ENCODE measurements at regions not wholly inside any gene's neighbourhood (a gene's known extent, or its start where the extent isn't known, plus 50 kb on each side); places are given as distances from the start of the nearest gene placed in this dataset.
"Not testable (repeated sequence)": the region's sequence is repeated elsewhere in the genome, so short reads cannot be mapped to it uniquely, and the experiment has no call there.

DNA sequence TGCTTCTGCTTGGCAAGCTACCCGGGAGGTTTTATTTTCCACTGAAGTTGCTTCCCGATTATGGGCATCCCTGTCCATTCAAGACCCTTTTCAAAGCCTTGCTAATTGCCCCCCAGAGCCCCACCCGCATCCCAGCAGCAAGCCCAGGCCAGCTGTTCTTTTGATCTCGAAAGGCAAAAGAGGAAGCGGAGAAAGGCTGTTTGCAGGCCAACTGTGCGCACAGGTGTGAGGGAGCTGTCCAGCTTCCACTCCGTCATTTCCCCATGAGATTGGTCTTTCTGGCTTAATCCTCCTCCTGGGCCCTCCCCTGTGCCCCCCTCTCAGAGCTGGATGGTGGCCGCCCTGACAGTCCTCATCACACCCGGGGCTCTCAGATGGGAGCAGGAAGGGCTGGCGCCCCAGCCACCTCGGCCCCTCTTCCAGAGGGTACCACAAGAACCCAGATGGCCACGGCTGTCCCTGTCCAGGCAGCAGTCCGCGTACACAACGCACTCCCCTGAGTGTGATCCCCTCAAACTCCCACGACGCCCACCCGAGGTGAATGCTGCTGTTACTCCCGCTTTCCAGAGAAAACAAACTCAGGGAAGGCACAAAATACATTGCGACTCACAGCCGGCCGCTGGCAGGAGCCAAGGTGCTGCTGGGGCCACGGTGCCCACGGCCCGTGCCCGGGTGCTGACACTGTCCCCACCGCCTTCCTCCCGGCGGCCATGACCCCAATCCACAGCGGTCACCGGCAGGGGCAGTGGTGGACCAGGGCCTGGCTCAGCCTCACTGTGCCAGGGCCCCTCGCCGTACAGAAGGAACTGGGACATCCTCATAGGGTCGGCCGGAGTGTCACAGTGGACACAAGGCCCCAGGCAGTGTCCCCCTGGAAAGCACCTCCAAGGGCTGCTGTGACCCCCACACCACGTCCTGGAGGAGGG, 121.9 kb downstream of the CRYAA start:
- no peak for FAIRE-seq
- DNase-seq (ENCODE audit: low spot score): no peak

DNA sequence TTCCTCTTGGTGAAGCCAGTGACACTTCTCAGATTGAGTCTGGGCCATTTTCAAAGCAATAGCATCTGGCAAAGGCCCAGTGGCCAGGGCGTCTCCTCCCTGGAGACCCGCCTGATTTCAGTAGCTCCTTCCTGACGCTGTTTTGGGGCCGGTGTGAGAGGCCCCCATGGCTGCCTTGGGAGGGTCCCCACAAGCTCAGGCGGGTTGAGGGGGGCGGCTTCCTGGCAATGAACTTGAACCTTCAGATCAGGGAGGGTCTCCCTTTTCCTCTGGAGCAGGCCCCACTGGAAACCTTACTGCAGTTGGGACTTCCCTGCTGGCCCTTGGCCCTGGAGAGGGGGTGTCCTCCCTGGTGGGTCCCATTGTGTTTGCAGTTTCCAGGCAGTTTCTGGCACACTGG, 121.2 kb downstream of the CRYAA start:
- FAIRE-seq (no peak), DNase-seq (ENCODE audit: low spot score) (no peak)

DNA sequence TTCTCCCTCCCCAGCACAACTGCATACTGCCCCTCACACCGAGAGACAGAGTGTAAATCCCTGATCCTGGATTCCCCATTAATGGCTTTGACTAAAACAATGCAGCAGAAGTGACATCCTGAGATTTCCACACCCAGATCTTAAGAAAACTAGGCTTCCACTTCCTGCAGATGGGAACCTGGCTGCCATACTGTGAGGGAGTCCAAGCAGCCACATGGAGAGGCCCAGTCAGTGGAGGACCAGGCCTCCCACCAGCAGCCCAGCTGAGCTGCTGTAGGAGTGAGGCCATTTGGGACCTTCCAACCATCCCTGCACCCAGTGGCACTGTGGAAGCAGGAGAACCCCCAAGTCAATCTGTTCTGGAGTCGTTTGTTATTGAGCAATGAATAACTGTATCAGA, 120.6 kb downstream of the CRYAA start:
- FAIRE-seq: no peak
- DNase-seq (ENCODE audit: low spot score): no peak

DNA sequence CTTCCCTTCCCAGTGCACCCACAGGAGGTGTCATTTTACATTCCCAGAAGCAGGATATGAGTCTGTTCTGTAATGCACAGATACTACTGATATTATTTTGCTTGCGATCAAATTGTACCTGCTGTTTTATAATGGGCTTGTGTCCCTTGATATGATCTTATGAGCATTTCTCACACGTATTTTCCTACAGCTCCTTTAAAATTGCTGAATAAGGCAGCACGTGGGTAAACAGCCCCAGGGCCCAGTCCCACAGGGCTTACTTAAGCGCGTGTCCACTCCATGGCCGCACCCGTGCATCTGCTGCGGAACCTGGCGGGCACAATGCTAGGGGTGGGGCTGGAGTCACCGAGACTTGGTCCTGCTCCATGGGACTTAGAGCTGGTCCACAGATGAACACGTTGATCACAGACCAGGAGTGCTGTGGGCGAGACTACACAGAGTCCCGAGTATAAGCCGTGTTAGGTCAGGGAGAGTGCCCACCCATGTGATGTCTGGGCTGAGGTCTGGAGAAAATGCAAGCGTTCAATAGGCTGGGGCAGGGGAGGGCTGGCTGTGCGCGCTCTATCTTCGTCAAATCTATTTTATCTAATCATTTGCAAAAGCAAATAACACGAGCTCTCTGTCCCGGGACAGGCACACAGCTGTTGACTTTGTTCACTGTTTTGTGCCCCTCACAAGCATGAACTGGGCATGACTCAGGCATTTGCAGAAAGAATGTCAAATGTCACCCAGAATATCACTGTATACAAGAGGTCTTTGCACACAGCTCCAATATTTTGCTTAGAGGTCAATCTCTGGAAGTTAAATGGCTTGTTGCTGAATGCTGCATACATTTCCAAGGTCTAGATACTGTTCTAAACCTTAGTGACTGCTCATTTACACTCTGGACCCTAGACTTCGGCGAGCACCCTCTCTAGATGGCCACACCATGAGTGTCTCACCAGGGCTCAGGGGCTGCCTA, 119.3 kb downstream of the CRYAA start:
- DNase-seq (ENCODE audit: low spot score): no peak
- FAIRE-seq: no peak

DNA sequence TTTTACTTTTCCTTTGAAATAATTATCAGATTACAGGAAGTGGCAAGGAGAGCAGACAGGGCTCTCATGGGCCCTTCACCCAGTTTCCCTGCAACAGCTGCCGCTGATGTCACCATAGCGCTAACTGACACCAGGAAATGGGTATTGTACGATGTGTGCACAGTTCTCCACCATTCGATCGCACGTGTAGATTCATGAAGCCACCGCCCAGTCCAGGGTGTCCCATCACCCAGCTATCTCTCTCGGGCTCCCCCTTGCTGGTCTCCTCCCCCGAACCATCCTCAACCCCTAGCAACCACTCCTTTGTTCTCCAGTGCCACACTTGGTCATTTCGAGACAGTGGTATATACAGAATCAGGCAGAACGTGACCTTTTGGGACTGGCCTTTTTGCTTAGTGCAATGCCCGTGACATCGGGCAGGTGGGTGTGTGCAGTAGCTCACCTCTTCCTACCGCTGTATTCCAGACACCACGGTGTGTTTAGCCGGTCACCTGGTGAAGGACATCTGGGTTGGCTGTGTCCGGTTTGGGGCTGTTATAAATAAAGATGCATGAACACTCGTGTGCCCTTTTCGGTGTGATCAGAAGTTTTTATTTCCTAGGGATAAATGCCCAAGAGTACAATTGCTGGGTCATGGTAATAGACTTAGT, 118.4 kb downstream of the CRYAA start:
- DNase-seq (ENCODE audit: low spot score) (no peak), FAIRE-seq (no peak)

DNA sequence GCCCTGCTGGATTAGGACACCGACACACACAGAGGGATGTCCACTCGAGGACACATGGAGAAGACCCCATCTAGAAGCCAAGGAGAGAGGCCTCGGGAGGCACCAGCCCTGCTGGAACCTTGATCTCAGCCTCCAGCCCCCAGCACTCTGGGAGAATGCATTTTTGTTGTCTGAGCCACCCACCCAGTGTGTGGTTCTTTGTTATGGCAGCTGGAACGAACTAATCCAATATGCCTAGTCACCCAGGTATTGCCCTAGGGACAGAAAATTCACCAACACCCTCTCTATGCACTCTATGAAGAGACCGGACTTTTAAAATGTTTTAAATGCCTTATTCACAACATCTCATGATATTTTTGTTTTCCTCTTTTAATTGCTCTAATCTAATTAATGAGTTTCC, 117.4 kb downstream of the CRYAA start:
- FAIRE-seq: no peak
- DNase-seq (ENCODE audit: low spot score): no peak

DNA sequence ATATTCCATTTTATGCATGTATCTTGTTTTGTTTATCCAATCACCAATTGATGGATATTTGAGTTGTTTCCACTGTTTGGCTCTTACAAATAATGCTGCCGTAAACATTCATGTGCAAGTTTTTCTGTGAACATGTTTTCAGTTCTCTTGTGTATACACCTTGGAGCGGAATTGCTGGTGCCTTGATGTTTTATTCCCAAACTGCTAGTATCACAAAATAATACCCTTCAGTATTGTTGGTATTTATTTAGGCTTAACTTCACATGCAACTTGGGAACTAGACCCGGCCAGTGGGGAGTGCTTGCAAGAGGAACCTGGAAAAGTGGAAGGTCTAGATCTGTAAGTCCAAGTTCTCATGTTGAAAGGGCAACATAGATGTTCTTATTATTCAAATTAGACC, 115.9 kb downstream of the CRYAA start:
- FAIRE-seq: no peak
- DNase-seq (ENCODE audit: low spot score): no peak

DNA sequence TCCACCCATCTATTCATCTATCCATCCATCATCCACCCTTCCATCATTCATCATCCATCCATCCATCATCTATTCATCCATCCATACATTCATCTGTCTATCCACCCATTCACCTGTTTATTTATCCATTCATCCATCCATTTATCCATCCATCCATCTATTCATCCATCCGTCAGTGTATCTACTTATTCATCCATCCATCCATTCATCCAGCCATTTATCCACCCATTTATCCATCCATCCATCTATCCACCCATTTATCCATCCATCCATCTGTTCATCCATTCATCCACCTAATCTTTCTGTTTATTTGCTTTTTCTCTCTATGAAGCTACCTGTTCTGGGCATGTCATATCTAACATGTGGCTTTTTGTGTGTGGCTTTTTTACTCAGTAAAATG, 115.4 kb downstream of the CRYAA start:
- FAIRE-seq (no peak), DNase-seq (ENCODE audit: low spot score) (no peak)

DNA sequence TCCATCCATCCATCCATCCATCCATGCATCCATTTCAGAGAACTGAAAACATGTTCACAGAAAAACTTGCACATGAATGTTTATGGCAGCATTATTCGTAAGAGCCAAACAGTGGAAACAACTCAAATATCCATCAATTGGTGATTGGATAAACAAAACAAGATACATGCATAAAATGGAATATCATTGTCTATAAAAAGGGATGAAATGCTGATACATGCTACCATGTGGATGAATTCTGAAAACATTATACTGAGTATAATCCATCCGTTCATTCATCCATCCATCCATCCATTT, 115.1 kb downstream of the CRYAA start:
- DNase-seq (ENCODE audit: low spot score); FAIRE-seq: not testable (repeated sequence)

DNA sequence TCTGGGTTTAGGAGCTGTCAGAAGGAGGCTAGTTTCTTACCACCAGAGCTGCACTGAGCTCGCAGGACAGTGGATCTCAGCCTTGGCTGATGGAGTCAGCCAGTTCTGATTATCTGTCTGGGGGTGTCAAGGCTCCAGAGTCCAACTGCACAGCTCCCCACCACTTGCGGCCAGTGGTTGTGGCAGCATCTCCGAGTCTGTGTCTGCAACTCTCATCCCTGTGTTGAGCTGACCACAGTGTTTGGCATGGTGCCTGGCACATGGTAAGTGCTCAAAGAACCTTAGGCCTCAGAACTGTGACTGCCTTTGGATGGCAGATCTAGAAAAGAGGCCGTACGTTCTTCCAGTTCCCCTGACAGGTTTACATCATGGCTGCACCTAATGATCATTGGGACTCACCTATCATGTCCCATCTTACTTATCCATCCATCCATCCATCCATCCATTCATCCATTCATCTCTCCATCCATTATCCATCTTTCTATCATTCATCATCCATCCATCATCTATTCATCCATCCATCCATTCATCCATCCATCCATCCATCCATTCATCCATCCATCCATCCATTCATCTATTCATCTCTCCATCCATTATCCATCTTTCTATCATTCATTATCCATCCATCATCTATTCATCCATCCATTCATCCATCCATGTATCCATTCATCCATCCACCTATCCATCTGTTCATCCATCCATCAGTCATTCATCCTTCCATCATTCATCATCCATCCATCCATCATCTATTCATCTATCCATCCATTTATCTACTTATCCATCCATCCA, 114.5 kb downstream of the CRYAA start:
- DNase-seq (ENCODE audit: low spot score) (no peak), FAIRE-seq (no peak)

DNA sequence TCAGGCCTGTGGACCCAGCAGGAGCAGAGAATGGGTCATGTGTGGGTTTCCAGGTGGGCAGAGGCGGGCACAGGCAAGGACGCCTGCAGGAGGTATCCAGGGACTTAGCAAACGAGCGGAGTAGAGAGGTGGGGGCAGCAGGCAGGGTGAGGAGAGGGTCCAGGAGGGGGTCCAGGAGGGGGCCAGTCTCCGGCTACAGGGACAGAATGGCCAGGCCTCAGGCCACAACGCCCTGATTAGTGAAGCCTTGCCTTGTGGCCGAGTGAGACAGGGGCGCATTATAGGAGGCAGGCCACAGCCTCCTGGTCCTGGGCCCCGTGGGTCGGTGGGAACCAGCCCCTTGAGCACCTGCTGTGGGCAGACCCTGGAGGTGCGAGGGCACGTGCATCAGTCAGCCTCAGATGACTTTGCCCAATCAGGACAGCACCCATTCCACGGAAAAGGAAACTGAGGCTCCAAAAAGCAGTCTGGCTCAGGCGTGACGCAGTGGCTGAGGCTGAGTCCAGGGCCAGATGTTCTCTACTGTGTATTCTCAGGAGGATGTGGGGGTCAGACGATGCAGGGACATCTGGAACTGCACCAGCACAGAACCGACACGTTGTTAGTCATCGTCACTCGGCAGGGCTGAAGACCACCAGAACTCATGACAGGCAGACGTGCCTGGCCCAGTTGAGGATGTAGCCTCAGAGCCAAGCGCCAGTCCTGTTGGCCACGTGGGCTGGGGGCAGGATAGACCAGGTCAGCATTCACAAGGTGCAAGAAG, 113.7 kb downstream of the CRYAA start:
- FAIRE-seq: no peak
- no peak for DNase-seq (ENCODE audit: low spot score)

DNA sequence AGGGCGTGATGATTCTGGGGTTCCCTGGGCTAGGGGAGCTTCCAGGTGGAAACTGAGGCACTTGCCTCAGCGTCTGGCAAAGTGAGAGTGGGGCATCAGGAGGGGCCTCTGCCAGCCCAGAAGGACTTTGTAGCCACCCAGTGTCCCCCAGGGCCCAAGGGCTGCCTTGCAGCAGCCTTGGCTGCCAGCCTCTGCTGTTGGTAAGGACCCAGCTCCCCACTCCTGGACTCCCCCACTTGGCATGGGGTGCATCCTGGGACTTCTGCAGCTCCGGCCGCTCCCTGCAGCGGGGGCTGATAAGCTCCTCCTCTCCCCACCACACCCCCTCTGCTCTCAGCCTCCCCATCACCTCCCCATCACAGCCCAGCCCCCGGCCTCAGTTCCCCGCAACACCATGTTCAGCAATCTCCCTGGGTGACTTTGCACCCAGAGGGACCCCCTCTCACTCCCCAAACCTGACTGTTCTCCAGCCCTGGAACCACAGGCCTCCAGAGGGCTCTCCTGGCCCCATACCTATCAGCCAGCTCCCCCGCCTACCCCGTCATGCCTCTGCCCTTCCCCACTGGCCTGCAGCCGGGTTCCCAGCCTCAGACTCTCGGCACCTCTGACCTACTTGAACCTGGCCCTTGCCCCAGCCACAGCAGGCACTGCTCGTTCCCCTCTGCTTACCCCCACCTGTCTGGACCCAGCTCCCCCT, 113.0 kb downstream of the CRYAA start:
- no peak for FAIRE-seq

DNA sequence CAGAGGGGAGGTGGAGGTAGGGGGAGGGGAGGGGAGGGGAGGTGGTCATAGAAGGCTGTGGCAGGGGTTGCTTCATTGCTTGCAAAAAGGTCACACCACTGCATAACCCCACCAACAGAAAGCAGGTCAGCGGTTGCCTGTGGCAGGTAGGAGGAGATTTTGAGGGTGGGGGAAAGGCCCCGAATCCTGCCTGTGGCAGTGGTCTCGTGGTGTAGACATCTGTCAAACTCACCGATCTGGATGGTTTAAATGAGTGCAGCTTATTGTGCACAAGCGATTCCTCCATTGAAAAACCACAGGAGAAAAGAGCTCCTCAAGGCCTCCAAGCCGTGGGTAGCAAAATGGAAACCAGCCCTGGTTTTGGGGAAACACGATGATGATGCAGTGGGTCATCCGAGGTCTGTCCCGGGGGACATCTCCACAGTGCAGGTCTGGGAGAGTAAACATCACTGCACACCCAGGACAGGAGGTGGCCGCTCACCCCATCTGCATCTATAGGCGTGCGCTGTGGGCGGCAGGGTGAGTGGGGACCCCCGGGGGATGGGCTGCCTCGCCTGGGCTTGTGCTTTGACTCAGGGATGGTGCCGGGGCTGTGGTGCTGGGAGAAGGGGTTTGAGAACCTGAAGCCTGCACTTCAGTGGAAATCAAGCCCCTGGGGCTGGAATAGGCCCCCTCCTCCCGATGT, 112.3 kb downstream of the CRYAA start:
- FAIRE-seq: no peak
- no peak for DNase-seq (ENCODE audit: low spot score)

More for the DNA sequence above, 113.0 kb downstream of the CRYAA start:
- no peak for DNase-seq (ENCODE audit: low spot score)

DNA sequence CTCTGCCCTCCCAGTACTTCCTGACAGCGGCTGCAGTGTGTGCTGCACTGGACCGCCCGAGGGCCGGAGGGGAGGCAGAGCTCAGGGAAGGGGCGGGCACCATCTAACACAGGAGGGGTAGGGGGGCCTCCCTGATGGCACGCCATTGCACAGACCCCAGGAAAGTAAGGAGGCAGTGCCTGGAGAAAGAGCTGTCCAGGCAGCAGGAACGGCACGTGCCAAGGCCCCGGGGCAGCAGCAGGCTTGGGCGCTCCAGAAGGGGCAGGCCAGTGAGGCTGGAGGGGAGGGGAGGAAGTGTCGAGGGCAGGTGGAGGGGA, 110.7 kb downstream of the CRYAA start:
- no peak for DNase-seq (ENCODE audit: low spot score)
- no peak for FAIRE-seq

DNA sequence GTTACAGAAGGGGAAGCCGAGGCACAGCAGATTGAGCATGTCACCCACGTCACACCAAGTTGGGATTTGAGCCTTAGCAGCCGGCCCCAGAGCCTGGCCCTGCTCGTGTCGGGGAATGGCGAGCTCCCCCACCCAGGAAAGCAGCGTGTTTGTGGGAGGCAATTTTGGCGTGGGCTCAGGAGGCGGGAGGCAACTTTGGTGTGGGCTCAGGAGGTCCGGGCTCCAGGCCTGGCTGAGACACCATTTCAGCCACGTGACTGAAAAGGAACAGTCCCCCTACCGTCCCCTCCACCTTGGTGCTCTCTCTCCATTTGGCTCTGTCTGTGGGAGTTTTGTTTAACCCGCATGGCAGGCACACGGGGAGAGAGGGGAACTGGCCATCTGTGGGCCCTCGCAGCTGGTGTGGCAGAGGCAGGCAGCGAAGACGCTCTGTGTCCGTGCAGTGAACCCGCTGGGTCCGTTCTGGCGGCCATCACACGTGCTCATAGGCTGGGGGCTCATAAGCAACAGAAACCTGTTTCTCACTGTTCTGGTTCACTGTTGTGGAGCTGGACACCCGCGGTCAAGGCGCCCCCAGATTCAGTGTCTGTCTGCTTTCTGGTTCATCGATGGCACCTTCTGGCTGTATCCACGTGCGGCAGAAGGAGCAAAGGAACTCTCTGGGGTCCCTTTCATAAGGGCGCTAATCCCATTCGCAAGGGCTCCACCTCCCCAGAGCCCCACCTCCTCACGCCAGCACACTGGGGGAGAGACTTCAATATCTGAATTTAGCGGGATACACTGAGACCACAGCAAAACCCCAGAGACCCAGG, 110.2 kb downstream of the CRYAA start:
- DNase-seq (ENCODE audit: low spot score): no peak
- FAIRE-seq: no peak

DNA sequence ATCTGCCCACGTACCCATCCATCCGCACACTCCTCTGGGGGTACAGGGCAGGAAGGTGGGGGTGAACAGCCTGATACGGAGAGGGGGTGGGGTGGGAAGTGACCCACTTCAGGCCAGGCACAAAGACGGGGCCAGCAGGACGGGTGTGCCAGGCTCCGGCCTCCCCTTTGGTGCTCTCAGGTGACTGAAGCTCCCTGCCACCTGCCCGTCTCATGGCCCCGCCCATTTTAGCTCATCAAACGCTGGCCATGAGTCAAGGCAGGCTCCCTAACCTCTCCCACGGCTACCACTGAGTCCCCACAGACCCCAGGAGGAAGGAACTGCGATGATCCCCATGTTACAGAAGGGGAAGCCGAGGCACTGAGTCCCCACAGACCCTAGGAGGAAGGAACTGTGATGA, 109.6 kb downstream of the CRYAA start:
- DNase-seq (ENCODE audit: low spot score) (no peak), FAIRE-seq (no peak)

DNA sequence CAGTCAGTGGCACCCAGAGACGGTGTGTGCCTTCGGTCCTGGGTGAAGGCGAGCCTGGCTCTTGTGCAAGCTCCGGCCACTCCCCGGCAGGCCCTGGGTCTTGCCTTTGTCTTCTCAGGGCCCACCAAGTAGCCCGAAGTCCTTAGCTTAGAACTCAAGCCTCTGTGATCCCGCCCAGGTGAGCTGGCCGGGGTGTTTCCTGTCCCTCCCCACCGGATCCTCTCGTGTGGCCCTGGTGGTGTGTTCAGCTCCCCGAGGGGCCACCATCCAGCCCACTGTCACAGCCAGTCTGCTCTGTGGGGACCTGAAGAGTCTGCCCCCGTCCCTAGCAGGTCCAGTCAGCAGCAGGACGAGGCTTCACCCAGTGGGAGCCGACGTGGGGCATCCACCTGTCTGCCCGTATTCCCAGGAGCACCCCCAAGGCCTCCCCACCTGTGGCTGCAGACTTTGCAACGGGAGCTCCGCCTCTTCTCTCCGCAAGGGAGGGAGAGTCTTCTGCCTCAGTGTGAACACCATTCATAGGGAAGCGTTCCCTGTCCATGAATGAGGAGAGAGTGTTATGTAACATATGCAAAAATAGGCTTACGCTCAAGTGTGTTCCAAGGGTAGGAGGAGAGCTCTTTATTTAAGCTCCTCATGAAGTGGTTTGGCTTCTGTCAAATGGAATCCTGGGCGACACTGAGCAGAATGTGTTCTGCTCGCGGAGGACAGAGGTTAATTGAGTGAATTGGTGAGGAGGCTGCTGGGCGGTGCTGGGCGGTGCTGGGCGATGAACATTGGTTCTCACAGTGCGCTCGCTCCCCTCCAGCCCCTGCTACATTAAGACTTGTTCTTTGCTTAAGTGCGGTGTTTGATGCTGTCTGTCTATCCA, 108.9 kb downstream of the CRYAA start:
- DNase-seq (ENCODE audit: low spot score): no peak
- FAIRE-seq: no peak

DNA sequence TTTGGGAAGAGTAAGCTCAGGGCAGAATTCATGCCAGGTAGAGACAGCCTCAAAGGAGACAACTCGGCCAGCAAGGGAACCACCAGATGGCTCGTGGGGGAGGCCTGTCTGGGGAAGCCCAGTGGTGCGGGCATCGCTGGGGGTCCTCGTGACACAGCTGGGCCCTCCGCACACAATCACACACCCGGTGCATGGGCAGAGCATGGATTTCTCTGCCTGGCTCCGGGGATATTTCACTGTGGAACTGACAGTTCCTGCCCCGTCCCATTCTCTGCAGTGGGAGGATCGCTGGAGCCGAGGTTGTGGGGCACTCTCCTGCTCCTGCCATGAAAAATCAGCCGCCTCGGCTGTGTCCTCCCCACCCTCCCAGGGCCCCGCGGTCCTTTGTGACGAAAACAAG, 108.0 kb downstream of the CRYAA start:
- DNase-seq (ENCODE audit: low spot score): no peak
- no peak for FAIRE-seq

Data from RCC 7860 (cell line).